ENCODE measurements at regions not wholly inside any gene's neighbourhood (a gene's known extent, or its start where the extent isn't known, plus 50 kb on each side); places are given as distances from the start of the nearest gene placed in this dataset.
"Not testable (repeated sequence)": the region's sequence is repeated elsewhere in the genome, so short reads cannot be mapped to it uniquely, and the experiment has no call there.

DNA sequence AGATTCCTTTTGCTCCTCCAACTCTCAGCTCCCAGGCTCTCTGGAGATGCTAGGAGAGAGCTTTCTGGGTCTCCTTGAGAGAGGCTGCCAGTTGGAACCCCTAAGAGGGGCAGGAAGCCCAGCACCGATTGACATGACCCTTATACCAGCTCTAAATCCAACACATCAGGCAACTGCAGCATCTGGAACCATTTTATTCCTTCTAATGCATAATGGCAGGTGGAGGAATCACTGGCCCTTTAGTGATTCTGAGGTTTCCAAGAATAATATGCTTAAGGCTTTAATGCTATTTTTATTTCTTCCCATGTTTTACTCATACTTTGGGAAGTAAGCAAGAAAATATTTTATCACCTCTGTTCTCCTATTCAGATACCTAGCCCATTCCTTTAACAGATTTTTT, 60.3 kb upstream of the TEX264 start:
- Histone ChIP-seq H3K4me1 (ENCODE audit: insufficient read depth, low read length) (no peaks in the 10 kb centered on the region), H3K27ac (ENCODE audit: low read depth, low read length) (no peak overlapping the region), H3K27me3 (ENCODE audit: insufficient read depth, low read length, poor library complexity, severe bottlenecking) (no peaks in the 10 kb centered on the region), H3K9me3 (ENCODE audit: low read length) (no peaks in the 10 kb centered on the region), H3K36me3 (ENCODE audit: insufficient read depth, low read length) (no peaks in the 10 kb centered on the region), H3K4me3 (ENCODE audit: low read length) (no peak overlapping the region)
- Mint-ChIP-seq H3K36me3 (peaks cover 3 to 21% (median 7%) of the 10 kb centered on the region in 3 donors), H3K27ac (peak overlapping the region in 3 of 8 donors; percentile 29 to 84 (median 43)), H3K27me3 (no peaks in the 10 kb centered on the region), H3K9me3 (no peaks in the 10 kb centered on the region), H3K4me1 (peaks cover 14 to 29% (median 18%) of the 10 kb centered on the region in 3 donors), H3K4me3 (no peak overlapping the region)
- ChIA-PET POLR2A (no interaction called here), CTCF (no interaction called here)
- DNase-seq: no peak

DNA sequence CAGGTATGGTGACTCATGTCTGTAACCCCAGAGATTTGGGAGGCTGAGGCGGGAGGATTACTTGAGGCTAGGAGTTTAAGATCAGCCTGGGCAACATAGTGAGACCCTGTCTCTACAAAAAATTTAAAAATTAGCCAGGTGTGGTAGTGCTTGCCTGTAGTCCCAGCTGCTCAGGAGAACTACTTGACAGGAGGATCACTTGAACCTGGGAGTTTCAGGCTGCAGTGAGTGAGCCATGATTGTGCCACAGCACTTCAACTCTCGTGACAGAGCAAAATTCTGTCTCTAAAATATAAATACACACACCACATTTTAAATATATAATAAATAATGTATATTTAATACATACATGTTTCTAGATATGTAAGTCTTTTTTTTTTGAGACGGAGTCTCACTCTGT, 53.5 kb upstream of the TEX264 start:
- Mint-ChIP-seq H3K27ac (peak overlapping the region in 4 of 8 donors; percentile 20 to 58 (median 40)), H3K36me3 (peaks cover 0 to 22% (median 4%) of the 10 kb centered on the region in 3 donors), H3K4me1 (peaks cover 25 to 50% (median 47%) of the 10 kb centered on the region in 3 donors), H3K4me3 (no peak overlapping the region), H3K27me3 (no peaks in the 10 kb centered on the region), H3K9me3 (no peaks in the 10 kb centered on the region)
- Histone ChIP-seq H3K9me3 (ENCODE audit: low read length) (no peaks in the 10 kb centered on the region), H3K4me3 (ENCODE audit: low read length) (no peak overlapping the region), H3K4me1 (ENCODE audit: insufficient read depth, low read length) (no peaks in the 10 kb centered on the region), H3K36me3 (ENCODE audit: insufficient read depth, low read length) (no peaks in the 10 kb centered on the region), H3K27ac (ENCODE audit: low read depth, low read length) (no peak overlapping the region), H3K27me3 (ENCODE audit: insufficient read depth, low read length, poor library complexity, severe bottlenecking) (no peaks in the 10 kb centered on the region)
- ChIA-PET POLR2A (no interaction called here), CTCF (no interaction called here)
- no peak for DNase-seq

DNA sequence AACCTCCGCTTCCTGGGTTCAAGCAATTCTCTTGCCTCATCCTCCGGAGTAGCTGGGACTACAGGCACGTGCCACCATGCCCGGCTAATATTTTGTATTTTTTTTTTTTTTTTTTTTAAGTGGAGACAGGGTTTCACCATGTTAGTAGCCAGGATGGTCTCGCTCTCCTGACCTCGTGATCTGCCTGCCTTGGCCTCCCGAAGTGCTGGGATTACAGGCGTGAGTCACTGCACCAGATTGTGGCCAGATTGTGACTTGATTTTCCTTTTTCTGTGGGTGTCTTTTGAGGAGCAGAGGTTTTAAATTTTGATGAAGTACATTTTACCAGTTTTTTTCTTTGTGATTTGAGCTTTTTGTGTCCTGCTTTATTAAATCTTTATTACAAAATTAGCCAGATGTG, 53.0 kb upstream of the TEX264 start:
- DNase-seq; CTCF ChIA-PET; H3K4me3 Mint-ChIP-seq; H3K4me1 ChIP-seq (ENCODE audit: insufficient read depth, low read length); H3K9me3 ChIP-seq (ENCODE audit: low read length); H3K27me3 Mint-ChIP-seq; POLR2A ChIA-PET; H3K27ac Mint-ChIP-seq; H3K36me3 ChIP-seq (ENCODE audit: insufficient read depth, low read length); H3K27me3 ChIP-seq (ENCODE audit: insufficient read depth, low read length, poor library complexity, severe bottlenecking); H3K4me3 ChIP-seq (ENCODE audit: low read length); H3K9me3 Mint-ChIP-seq; H3K27ac ChIP-seq (ENCODE audit: low read depth, low read length): not testable (repeated sequence)
- Mint-ChIP-seq H3K36me3 (peaks cover 0 to 22% (median 3%) of the 10 kb centered on the region in 3 donors), H3K4me1 (peaks cover 25 to 50% (median 47%) of the 10 kb centered on the region in 3 donors)

DNA sequence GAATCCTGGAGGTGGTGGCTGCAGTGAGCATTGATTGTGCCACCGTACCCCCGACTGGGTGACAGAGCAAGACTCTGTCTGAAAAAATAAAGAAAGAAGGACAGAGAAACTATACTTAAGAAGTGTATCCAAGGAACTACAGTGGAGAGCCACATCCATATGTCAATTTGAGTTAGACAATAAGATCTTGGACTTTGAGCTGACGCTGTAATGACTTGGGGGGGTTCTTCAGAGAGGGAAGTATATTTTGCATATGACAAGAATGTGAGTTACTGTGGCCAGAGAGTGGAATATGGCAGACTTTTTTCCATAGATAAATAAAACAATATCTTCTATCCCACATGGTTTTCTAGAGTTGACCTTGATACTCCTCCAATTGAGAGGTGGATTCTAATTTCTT, 52.6 kb upstream of the TEX264 start:
- Mint-ChIP-seq H3K9me3 (no peaks in the 10 kb centered on the region), H3K4me1 (peaks cover 25 to 50% (median 47%) of the 10 kb centered on the region in 3 donors), H3K4me3 (no peak overlapping the region), H3K36me3 (peaks cover 0 to 24% (median 3%) of the 10 kb centered on the region in 3 donors), H3K27ac (no peak overlapping the region), H3K27me3 (no peaks in the 10 kb centered on the region)
- no peaks in the 10 kb centered on the region for H3K27me3 ChIP-seq (ENCODE audit: insufficient read depth, low read length, poor library complexity, severe bottlenecking)
- no peaks in the 10 kb centered on the region for H3K36me3 ChIP-seq (ENCODE audit: insufficient read depth, low read length)
- no peaks in the 10 kb centered on the region for H3K4me1 ChIP-seq (ENCODE audit: insufficient read depth, low read length)
- no peak overlapping the region for H3K4me3 ChIP-seq (ENCODE audit: low read length)
- POLR2A ChIA-PET: no interaction called here
- no peak for DNase-seq
- CTCF ChIA-PET: no interaction called here
- H3K9me3 ChIP-seq (ENCODE audit: low read length): no peaks in the 10 kb centered on the region
- no peak overlapping the region for H3K27ac ChIP-seq (ENCODE audit: low read depth, low read length)

DNA sequence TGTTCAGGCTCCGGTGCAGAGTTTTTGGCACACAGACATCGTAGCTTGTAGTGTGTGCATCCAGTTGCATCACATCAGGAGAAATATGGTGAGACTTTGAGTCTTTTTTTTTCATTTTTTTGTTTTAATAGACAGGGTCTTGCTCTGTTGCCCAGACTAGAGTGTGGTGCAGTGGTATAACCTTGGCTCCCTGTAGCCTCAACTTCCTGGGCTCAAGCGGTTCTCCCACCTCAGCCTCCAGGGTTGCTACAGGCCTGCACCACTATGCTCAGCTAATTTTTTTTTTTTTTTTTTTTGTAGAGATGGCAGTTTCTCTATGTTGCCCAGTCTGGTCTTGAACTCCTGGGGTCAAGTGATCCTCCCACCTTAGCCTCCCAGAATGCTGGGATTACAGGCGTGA, 51.1 kb upstream of the TEX264 start:
- DNase-seq: no peak
- H3K27me3 ChIP-seq (ENCODE audit: insufficient read depth, low read length, poor library complexity, severe bottlenecking): no peaks in the 10 kb centered on the region
- H3K36me3 Mint-ChIP-seq: peaks cover 0 to 28% (median 3%) of the 10 kb centered on the region in 3 donors
- no peak overlapping the region for H3K4me3 Mint-ChIP-seq
- H3K4me1 Mint-ChIP-seq: peaks cover 24 to 50% (median 44%) of the 10 kb centered on the region in 3 donors
- ChIA-PET POLR2A (no interaction called here), CTCF (interaction anchor here (0.7 kb wide), 1 partner anchor 11 kb away, joined by 3 read pairs; no protein-coding TSS in a partner anchor)
- no peaks in the 10 kb centered on the region for H3K36me3 ChIP-seq (ENCODE audit: insufficient read depth, low read length)
- H3K27me3 Mint-ChIP-seq: no peaks in the 10 kb centered on the region
- no peak overlapping the region for H3K27ac ChIP-seq (ENCODE audit: low read depth, low read length)
- H3K9me3 Mint-ChIP-seq: no peaks in the 10 kb centered on the region
- H3K4me1 ChIP-seq (ENCODE audit: insufficient read depth, low read length): no peaks in the 10 kb centered on the region
- no peaks in the 10 kb centered on the region for H3K9me3 ChIP-seq (ENCODE audit: low read length)
- no peak overlapping the region for H3K4me3 ChIP-seq (ENCODE audit: low read length)
- H3K27ac Mint-ChIP-seq: peak overlapping the region in 4 of 8 donors; percentile 4 to 39 (median 24)

DNA sequence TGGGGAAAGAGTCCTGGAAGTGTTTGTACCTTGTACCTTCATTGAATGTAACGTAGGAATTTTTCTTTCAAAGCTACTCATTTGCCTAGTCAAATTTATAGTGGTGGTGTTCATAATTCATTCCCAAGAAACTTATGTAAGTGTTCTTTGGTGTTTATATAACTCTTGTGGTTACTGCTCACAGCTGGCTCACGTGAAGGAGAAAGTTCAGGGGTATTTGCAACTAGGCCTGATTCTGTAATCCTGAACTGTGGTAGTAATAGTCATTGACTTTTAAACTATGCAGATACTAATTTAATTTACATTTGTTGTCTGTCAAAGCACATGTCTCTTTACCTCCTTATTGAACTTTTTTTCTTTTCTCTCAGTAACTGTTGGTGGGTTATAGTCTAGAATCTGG, 50.5 kb upstream of the TEX264 start:
- no peak overlapping the region for H3K4me3 ChIP-seq (ENCODE audit: low read length)
- H3K4me1 Mint-ChIP-seq: peaks cover 22 to 45% (median 40%) of the 10 kb centered on the region in 3 donors
- peak overlapping the region in 3 of 8 donors; percentile 7 to 65 (median 11) for H3K27ac Mint-ChIP-seq
- ChIA-PET POLR2A (no interaction called here), CTCF (no interaction called here)
- H3K4me1 ChIP-seq (ENCODE audit: insufficient read depth, low read length): no peaks in the 10 kb centered on the region
- no peaks in the 10 kb centered on the region for H3K36me3 ChIP-seq (ENCODE audit: insufficient read depth, low read length)
- H3K36me3 Mint-ChIP-seq: peaks cover 0 to 28% (median 3%) of the 10 kb centered on the region in 3 donors
- no peaks in the 10 kb centered on the region for H3K27me3 ChIP-seq (ENCODE audit: insufficient read depth, low read length, poor library complexity, severe bottlenecking)
- H3K4me3 Mint-ChIP-seq: no peak overlapping the region
- no peak overlapping the region for H3K27ac ChIP-seq (ENCODE audit: low read depth, low read length)
- no peak for DNase-seq
- H3K27me3 Mint-ChIP-seq: no peaks in the 10 kb centered on the region
- no peaks in the 10 kb centered on the region for H3K9me3 ChIP-seq (ENCODE audit: low read length)
- no peaks in the 10 kb centered on the region for H3K9me3 Mint-ChIP-seq

DNA sequence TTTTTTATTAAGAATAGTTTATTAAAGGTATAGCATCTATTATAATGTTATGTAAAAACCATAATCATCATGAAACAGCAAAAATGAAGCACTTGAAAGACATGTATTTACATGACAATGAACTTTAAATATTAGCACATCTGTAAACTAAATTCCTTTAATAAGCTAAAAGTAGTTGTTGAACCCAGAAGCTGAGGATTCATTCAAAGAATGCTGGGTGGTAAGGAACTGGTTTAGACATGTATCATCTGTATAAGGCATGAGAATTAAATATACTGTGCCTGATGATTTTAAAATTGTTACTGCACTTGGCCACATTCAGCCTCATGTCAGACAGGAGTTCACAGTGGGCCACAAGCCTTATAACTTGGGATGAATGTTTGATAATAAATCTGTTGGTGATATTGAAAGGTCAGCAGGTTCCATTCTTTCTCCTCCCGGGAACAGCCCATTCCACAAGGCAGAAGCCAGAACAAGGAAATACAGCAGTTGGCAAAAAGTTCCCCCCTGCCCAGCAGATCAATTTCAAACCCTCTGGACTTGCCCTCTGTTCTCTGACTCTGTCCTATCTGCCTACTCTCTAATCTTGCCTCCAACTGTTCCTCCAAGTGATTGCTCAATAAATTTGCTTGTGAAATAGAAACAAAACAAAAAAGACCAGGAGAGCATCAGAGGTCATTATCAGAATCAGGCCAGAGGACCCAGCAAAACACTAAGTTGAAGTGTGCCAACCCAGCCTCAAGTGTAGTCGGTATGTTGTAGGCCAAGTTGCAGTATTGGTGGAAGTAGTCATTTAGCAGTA, 49.8 kb upstream of the TEX264 start:
- no peaks in the 10 kb centered on the region for H3K27me3 Mint-ChIP-seq
- CTCF ChIA-PET: no interaction called here
- peaks cover 21 to 39% (median 37%) of the 10 kb centered on the region in 3 donors for H3K4me1 Mint-ChIP-seq

More for the DNA sequence above, 49.8 kb upstream of the TEX264 start:
- Histone ChIP-seq H3K4me1 (ENCODE audit: insufficient read depth, low read length) (no peaks in the 10 kb centered on the region), H3K27ac (ENCODE audit: low read depth, low read length) (no peak overlapping the region), H3K36me3 (ENCODE audit: insufficient read depth, low read length) (no peaks in the 10 kb centered on the region), H3K4me3 (ENCODE audit: low read length) (no peak overlapping the region), H3K27me3 (ENCODE audit: insufficient read depth, low read length, poor library complexity, severe bottlenecking) (no peaks in the 10 kb centered on the region), H3K9me3 (ENCODE audit: low read length) (no peaks in the 10 kb centered on the region)
- H3K36me3 Mint-ChIP-seq: peaks cover 0 to 28% (median 2%) of the 10 kb centered on the region in 3 donors
- POLR2A ChIA-PET: no interaction called here
- peak overlapping the region in 5 of 8 donors; percentile 35 to 71 (median 49) for H3K27ac Mint-ChIP-seq
- DNase-seq: no peak
- no peaks in the 10 kb centered on the region for H3K9me3 Mint-ChIP-seq
- H3K4me3 Mint-ChIP-seq: no peak overlapping the region

All from CD8-positive, alpha-beta memory T cell (primary cell).